Panc1 (cell line): ENCODE measurements at regions not wholly inside any gene's neighbourhood (a gene's known extent, or its start where the extent isn't known, plus 50 kb on each side); places are given as distances from the start of the nearest gene placed in this dataset.

ENCODE experiments used
- ATAC-seq: fragments of 200-7000 bp; cut with Tn5 transposase; 2 replicates; pipeline ENCODE4 v1.9.1; 2020; ENCODE audit warnings: mild to moderate bottlenecking, moderate library complexity
- BruUV-seq: library from RNA; stranded (reverse); fragments of 400-500 nt; replicated peaks from 2 replicates; lab custom pipeline; 2021; lab: Mats Ljungman, UMichigan
- CTCF ChIA-PET: fragments of 300-600 bp; sonication (Branson Sonifier 250); formaldehyde crosslinking; loops from one replicate; lab custom pipeline; 2022; ENCODE audit warnings: antibody characterized with exemption; lab: Charles Lee
- POLR2A ChIA-PET: fragments of 300-600 bp; sonication (Branson Sonifier 250); formaldehyde crosslinking; loops from one replicate; lab custom pipeline; 2022; ENCODE audit warnings: antibody characterized with exemption; lab: Charles Lee
- DNase-seq: peaks from one replicate; pipeline ENCODE4 v3.0.0-alpha.2; 2010; ENCODE audit warnings: low read depth, low spot score
- H3K27ac ChIP-seq: 2 replicates; pipeline ENCODE4 v1.5.1; 2011; ENCODE audit warnings: mild to moderate bottlenecking, low read length, inconsistent platforms
- H3K27me3 ChIP-seq: fragments of 200-500 bp; sonication (Bioruptor generic); 2 replicates; pipeline ENCODE4 v1.6.0; 2014; ENCODE audit warnings: low read length, inconsistent platforms; ENCODE audit not compliant: control insufficient read depth, insufficient read depth
- H3K36me3 ChIP-seq: fragments of 200-500 bp; sonication (Bioruptor generic); 2 replicates; pipeline ENCODE4 v1.5.1; 2014; ENCODE audit warnings: inconsistent platforms, mild to moderate bottlenecking, low read length, moderate library complexity; ENCODE audit not compliant: control insufficient read depth, insufficient read depth
- H3K4me1 ChIP-seq: 2 replicates; pipeline ENCODE4 v1.5.1; 2011; ENCODE audit warnings: inconsistent platforms, mild to moderate bottlenecking, low read length, moderate library complexity; ENCODE audit not compliant: control insufficient read depth, insufficient read depth
- H3K4me3 ChIP-seq, 2 experiments: 2 replicates each; pipeline ENCODE4 v1.5.1; 2011 to 2012; ENCODE audit warnings: low read depth in 2 of 2, low read length in 2 of 2, mild to moderate bottlenecking in 2 of 2, inconsistent platforms in 1 of 2, moderate library complexity in 1 of 2
- H3K9me3 ChIP-seq: fragments of 200-500 bp; sonication (Bioruptor generic); 2 replicates; pipeline ENCODE4 v1.5.1; 2014; ENCODE audit warnings: low read depth, mild to moderate bottlenecking, inconsistent platforms, low read length, moderate library complexity; ENCODE audit not compliant: control insufficient read depth, insufficient read depth
- POLR2AphosphoS5 ChIP-seq: IDR thresholded peaks from 2 replicates; pipeline ENCODE4 v1.6.1; 2012; ENCODE audit warnings: mild to moderate bottlenecking, low read depth, low read length, moderate library complexity
- REST ChIP-seq, 2 experiments: IDR thresholded peaks; 2 replicates each; pipeline ENCODE4 v1.6.1; 2011 to 2012; ENCODE audit warnings: low read depth in 2 of 2, control low read depth in 1 of 2, low read length in 1 of 2, mild to moderate bottlenecking in 1 of 2, moderate library complexity in 1 of 2; ENCODE audit not compliant: insufficient read depth in 1 of 2
- SIN3A ChIP-seq: IDR thresholded peaks from 2 replicates; pipeline ENCODE4 v1.6.1; 2012; ENCODE audit warnings: low read depth, mild to moderate bottlenecking, low read length, moderate library complexity, borderline replicate concordance; ENCODE audit not compliant: insufficient read depth
- TCF7L2 ChIP-seq: IDR thresholded peaks from 2 replicates; pipeline ENCODE4 v1.6.1; 2011; ENCODE audit warnings: mild to moderate bottlenecking, low read depth, low read length, inconsistent platforms
- in situ Hi-C: cut with HindIII; loops from 2 replicates; pipeline ENCODE4 v1.10.0; 2016; ENCODE audit warnings: low sequenced_read_pairs, low pct_unique_long_range_greater_than_20kb
- intact Hi-C: fragments of 100-400 bp; cut with micrococcal nuclease; formaldehyde crosslinking; loops from one replicate; pipeline ENCODE4 v1.10.0; 2022; ENCODE audit not compliant: unreplicated experiment
- TF ChIP-seq, protein P1 (sequence below): fragments of 450-650 bp; IDR thresholded peaks from 2 replicates; pipeline ENCODE4 v1.5.1; 2017; ENCODE audit warnings: mild to moderate bottlenecking

DNA sequence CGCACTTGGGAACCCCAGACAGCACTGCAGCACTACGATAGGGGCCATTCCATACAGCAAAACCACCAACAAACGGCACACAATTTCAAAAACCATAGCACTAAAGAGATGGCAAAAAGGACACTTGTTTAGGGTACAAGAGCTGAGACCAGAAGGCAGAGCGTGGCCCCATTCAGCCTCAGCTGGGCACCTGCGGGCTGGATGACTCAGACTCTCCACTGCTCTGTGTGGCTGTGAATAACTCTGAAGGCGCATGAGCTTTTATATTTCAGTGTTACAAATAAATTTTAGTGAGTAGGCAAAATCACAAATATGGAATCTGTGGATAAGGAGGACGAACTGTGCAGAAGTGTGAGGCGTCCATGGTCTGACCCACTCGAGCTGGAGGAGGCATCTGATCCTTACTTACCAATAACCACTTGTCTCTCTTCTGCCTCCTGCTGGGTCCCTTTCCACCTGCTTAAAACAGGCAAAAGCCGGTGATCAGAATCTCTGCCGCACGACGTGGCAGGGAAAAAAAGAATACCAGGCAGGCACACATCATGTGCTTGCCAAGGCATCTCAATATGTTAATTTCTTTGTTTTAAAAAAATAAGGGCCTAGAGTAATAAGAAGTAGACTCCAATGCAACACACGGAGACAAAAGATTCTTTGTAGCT lies 325.7 kb downstream of the SHANK2 start:
- H3K9me3 ChIP-seq: peaks cover 9% of the 10 kb centered on the region; the same call in 1 of the 2 replicates
- in situ Hi-C loops (no loop called here), intact Hi-C loops (no loop called here)
- TF ChIP-seq, protein P1, sequence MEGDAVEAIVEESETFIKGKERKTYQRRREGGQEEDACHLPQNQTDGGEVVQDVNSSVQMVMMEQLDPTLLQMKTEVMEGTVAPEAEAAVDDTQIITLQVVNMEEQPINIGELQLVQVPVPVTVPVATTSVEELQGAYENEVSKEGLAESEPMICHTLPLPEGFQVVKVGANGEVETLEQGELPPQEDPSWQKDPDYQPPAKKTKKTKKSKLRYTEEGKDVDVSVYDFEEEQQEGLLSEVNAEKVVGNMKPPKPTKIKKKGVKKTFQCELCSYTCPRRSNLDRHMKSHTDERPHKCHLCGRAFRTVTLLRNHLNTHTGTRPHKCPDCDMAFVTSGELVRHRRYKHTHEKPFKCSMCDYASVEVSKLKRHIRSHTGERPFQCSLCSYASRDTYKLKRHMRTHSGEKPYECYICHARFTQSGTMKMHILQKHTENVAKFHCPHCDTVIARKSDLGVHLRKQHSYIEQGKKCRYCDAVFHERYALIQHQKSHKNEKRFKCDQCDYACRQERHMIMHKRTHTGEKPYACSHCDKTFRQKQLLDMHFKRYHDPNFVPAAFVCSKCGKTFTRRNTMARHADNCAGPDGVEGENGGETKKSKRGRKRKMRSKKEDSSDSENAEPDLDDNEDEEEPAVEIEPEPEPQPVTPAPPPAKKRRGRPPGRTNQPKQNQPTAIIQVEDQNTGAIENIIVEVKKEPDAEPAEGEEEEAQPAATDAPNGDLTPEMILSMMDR: no peak
- no peak for TF ChIP-seq SIN3A
- no peak for TF ChIP-seq REST (IDR thresholded peaks at IDR 0.05; ENCODE audit: insufficient read depth in 1 of 2, low read depth in 2 of 2, low read length in 1 of 2)
- no peak for TF ChIP-seq POLR2AphosphoS5
- TF ChIP-seq TCF7L2: no peak
- BruUV-seq: no TSS peak
- CTCF ChIA-PET: no interaction called here
- H3K27me3 ChIP-seq: no peaks in the 10 kb centered on the region; the same call in 1 of the 2 replicates
- H3K4me1 ChIP-seq: no peaks in the 10 kb centered on the region
- no peak overlapping the region for H3K4me3 ChIP-seq
- POLR2A ChIA-PET: no interaction called here
- no peak for ATAC-seq
- no peak overlapping the region for H3K27ac ChIP-seq
- DNase-seq: no peak
- no peaks in the 10 kb centered on the region for H3K36me3 ChIP-seq

DNA sequence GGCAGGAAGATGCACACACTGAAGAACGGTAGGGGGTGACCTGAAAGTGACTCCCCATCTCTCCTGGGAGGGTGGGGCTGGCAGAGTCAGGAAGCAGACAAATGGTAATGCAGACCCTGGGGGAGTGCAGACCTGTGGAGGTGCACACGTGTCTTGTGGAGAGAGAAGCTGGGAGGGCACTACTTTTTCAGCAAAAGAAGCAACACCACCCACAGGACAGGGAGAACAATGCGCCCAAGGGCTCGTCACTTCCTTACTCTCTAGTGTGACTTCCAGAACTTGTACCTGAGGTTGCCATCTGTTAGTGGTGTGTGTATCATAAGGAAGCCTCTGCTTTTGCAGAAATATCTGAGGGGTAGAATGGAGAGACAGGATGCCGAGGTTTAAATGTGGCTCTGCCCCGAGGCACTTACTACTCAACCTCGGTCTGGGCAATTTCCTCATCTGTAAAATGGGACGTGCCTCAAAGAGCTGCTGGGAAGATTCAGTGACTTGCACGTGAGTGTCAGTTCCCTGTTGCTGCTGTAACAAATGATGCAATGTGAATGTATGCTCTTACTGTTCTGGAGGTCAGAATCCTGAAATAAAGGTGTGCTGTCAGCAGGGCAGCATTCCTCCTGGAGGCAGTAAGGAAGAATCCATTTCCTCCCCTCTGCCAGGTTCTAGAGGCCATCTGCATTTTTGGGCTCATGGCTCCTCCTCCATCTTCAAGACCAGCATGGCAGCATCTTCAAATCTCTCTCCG lies 323.4 kb downstream of the SHANK2 start:
- ChIA-PET CTCF (no interaction called here), POLR2A (interaction anchor here (0.6 kb wide), 1 partner anchor 98 kb away, joined by 3 read pairs; no protein-coding TSS in a partner anchor)
- no peaks in the 10 kb centered on the region; the same call in 1 of the 2 replicates for H3K27me3 ChIP-seq
- DNase-seq: no peak
- H3K27ac ChIP-seq: no peak overlapping the region
- in situ Hi-C loops (no loop called here), intact Hi-C loops (no loop called here)
- BruUV-seq: no TSS peak
- ATAC-seq: no peak
- no peaks in the 10 kb centered on the region for H3K9me3 ChIP-seq
- H3K4me3 ChIP-seq: no peak overlapping the region
- TF ChIP-seq TCF7L2 (no peak), REST (IDR thresholded peaks at IDR 0.05; ENCODE audit: insufficient read depth in 1 of 2, low read depth in 2 of 2, low read length in 1 of 2) (no peak), POLR2AphosphoS5 (no peak)
- H3K36me3 ChIP-seq: no peaks in the 10 kb centered on the region
- H3K4me1 ChIP-seq: no peaks in the 10 kb centered on the region
